Hepatic stellate cell (primary cell): ENCODE measurements at regions not wholly inside any gene's neighbourhood (a gene's known extent, or its start where the extent isn't known, plus 50 kb on each side); places are given as distances from the start of the nearest gene placed in this dataset.
"Not testable (repeated sequence)": the region's sequence is repeated elsewhere in the genome, so short reads cannot be mapped to it uniquely, and the experiment has no call there.

Experiments used
- DNase-seq: peaks from one replicate; pipeline ENCODE4 v3.0.0; 2011; ENCODE audit warnings: low spot score

DNA sequence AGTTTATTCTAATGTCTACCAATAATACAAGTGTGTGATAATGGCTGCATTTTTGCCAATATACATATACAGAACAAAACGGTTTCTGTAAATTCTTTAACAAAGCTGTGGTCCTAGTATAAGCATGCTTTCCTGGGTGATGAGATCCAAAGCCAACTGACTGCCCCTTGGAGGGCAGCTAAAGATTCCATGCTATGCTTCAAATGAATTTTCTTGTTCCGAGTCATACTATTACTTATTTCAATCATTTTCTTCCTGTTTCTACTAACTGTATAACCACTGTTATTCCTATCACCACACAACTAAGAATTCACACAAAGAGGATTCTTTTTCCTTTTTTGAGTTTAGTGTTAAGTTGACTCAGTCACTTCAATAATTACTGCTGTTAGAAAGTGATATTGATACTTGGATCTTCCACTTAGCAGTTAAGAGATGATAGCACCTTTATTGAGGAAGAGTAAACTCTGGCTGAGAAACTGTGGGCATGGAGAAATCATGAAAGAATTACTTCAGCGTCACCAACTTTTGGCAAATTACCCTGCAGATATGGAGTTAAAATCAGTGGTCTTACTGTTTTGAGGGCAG lies 197.5 kb downstream of the ARL4A start:
- no peak for DNase-seq

- no peak for DNase-seq
Observed at GRCh38 chr7:12888717-12889116, 201.3 kb downstream of the ARL4A start.

DNA sequence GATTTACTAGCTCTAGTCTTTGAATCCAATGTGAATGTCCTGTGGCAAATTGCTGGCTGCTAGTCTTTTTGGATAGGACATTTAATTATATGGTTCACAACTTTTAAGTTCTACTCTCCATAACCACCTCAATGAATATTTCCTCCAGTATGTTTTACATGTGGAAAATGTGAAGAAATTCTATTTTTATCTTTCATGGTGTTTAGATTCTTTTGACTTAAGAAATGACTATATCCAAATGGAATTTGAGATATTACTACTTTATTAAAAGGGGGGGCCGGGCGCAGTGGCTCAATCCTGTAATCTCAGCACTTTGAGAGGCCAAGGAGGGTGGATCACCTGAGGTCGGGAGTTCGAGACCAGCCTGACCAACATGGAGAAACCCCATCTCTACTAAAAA lies 202.0 kb downstream of the ARL4A start:
- DNase-seq: peak; percentile 6

- DNase-seq: no peak
Observed at GRCh38 chr7:12890586-12890985, 203.2 kb downstream of the ARL4A start.

GRCh38 chr7:12893292-12893691 lies 205.9 kb downstream of the ARL4A start:
- no peak for DNase-seq

- DNase-seq: no peak
Observed at GRCh38 chr7:12895296-12895695, 207.9 kb downstream of the ARL4A start.

DNA sequence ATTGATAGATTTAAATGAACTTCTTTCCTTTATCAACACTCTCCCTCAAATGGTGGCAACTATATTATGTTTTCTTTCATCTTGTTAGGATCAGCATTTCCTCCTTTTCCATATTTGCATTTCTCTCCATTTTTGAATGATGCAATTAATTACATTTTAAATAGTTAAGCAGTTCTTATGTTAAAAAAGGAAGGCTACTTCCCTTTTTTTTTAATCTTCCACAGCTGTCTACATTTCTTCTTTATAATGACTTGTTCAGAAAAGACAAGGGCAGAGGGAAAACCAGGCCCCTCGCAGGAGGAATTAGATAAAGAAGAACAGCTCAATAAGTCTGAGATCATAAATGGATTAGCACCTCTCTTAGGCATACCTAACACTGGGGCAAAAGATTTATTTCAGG lies 208.9 kb downstream of the ARL4A start:
- DNase-seq: no peak

- no peak for DNase-seq
Observed at GRCh38 chr7:12898004-12898403, 210.6 kb downstream of the ARL4A start.

GRCh38 chr7:12898620-12899019 lies 211.2 kb downstream of the ARL4A start:
- DNase-seq: no peak

DNA sequence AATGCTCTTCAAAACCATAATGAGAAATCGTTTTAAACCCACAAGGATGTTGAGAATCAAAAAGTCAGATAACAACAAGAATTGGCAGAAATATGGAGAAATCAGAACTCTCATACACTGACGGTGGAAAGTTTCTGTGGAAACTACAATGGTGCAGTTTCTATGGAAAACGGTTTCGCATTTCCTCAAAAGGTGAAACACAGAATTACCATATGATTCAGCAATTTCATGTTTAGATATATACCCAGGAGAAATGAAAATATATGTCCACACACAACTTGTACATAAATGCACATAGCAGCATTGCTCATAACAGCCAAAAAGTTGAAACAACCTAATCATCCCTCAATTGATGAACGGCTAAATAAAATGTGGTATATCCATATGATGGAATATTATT lies 218.2 kb downstream of the ARL4A start:
- no peak for DNase-seq

DNA sequence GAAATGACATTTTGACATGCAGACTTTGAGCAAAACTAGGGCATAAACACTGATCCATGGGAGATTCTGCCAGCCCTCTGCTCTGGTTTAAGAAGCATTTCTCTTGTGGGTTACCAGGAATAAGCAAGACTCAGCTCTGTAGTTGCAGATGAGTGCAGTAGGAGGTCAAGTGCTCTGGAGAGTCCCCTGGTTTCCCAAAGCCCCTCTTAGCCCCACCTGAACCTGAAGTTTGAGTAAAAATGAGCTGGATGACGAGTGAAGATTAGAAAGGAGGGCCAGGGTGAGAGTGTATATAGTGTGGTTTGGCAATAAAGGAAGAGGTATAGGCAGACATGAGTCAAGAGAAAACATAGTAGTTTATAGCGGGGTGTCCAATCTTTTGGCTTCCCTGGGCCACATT lies 220.3 kb downstream of the ARL4A start:
- no peak for DNase-seq

DNA sequence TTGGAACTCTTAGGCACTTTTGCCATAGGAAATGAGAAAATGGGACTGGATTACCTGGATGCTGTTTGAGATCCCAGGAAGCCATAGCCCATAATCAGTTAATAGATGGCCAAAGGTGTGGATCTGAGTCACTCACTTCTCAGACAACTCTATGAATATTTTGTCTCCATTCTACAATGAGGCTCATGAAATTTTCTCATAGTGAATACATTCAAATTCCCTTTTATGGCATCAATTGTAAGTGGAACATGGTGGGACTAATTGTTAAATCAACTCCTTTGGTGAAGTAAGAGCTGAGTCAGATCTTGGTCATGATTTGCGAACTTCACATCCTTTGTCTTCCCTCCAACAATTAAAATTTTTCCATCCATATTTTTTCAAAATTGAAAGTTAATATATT lies 222.1 kb downstream of the ARL4A start:
- DNase-seq: no peak

DNA sequence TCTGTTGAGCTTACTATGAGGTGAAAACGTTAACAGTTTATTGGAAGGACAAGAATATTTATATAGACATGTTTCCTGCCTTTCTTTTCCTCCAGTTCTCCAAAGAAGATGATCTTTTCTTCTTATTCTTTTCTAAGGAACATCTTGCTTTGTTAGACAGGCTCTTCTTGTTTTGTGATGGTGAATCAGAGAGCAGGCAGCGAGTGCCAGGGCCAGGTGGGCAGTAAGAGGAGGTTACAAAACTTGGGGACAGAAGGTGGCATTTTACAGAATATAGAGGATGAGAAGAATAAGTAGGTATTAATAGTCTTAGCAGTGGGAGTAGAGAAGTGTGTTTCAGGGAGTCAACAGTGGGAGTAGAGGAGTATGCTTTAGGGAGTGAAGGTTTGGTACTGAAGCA lies 223.6 kb downstream of the ARL4A start:
- DNase-seq: no peak

DNA sequence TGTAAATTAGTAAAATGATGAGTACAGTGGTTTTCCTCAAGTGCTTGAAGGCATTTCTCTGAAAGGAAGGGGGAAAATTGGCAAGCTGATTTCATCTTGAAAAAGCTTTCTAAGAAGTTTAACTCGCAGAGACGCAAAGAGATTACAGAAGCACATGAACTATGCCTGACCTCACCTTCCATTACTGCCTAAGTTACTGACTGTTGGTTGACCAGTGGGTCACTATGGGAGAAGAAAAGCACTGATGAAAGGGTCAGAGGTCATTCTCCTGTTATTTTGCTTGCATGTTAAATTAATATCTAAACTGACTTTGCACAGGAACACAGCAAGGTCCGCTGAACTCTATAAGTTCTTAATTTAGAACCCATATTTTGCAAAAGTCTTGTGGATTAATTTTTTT lies 225.6 kb downstream of the ARL4A start:
- DNase-seq: no peak

DNA sequence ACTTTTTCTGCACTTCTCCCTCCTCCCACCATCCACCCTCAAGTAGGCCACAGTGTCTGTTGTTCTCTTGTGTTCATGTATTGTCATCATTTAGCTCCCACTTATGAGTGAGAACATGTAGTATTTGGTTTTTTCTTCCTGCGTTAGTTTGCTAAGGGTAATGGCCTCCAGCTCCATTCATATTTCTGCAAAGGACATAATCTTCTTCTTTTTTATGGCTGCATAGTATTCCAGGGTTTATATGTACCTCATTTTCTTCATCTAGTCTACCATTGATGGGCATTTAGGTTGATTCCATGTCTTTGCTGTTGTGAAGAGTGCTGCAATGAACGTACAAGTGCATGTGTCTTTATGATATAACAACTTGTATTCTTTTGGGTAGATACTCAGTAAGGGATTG lies 230.4 kb downstream of the ARL4A start:
- no peak for DNase-seq

GRCh38 chr7:12921751-12922345 lies 234.4 kb downstream of the ARL4A start:
- no peak for DNase-seq

DNA sequence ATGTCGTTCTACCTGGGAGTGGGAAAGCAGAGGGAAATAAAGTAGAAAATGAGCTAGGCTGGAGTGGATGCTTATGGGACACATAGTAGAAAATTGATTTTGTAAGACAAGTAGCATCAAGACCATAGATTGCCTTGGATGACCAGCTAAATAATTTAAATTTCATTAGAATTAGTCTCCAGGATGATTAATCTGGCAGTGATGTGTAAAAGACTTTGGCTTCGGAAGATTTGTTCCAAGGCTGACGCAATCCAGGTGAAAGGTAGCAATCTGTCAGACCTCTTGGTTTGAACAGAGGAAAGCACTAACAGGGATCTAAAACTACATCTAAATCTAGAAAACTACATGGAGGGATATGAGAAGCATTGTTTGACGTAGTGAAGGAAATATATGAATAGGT lies 236.5 kb downstream of the ARL4A start:
- no peak for DNase-seq

DNA sequence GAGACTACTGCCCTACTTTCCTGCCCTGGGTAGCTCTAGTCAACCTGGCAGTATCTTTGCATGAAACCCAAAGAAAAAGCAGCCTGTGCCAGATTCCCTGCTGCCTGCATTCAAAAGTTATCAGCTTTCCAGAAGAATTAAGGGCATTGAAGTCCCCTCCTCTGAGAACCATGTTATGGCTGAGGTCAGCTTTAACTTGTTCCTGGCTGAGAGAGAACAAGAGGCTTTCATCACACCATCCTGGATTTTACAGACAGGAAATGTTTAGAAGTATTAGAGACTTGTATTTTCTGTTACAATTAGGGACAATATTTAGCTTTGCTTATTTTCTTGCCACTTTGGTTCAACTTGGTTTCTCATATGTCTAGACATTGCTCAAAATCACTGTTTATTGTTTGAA lies 238.8 kb downstream of the ARL4A start:
- DNase-seq: no peak

DNA sequence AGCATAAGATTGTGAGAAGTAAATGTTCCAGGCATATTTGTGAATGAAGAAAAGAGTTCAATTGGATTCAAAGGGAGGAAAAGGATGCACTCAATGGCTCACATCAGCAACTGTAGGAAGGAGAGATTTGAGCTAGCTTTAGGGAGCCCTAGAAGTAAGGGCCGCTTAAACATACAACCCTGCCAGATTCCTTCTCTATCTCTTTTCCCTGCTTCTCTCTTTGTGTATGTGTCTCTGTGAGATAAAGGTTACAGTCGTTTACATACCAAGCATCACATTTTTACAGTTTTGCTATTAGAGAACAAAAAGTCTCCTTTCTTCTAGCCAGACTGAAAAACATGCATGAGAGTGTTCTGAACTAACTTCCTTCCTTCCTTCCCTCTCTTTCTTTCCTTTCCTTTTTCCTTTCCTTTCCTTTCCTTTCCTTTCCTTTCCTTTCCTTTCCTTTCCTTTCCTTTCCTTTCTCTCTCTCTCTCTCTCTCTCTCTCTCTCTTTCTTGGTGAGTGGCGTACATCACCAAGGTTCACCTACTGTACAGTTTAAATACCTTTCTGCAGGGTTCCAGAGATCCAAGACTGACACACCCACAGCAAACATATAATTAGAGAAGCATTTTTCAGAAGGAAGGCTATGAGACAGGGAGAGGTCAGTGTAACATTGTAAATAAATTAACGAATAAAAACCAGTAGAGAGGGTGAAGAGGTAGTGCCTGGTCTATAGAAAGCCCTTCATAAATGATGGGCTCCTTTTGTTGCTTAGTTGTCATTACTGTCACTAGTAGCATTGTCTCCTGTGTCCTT lies 240.4 kb downstream of the ARL4A start:
- DNase-seq: no peak

GRCh38 chr7:12929476-12930140 lies 242.2 kb downstream of the ARL4A start:
- DNase-seq: no peak

DNA sequence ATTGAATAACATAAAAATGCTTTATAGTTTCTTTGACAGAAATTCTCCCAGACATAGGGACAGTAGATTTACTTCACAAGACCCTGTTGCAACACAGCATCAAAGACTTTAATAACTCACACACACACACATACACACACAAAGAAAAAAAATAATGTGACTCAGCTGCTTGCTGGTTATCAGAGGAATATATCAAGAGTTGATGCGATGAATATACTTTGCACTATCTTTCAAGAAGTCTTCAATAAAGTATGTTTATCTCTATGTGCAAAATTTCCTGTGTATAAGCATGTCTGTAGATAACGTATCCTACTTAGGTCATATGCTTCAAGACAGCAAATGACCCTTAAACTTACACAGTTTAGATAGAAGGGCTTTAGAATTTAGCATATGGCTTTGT lies 243.1 kb downstream of the ARL4A start:
- DNase-seq: no peak

- not testable (repeated sequence) for DNase-seq
Observed at GRCh38 chr7:12931465-12931864, 244.0 kb downstream of the ARL4A start.

GRCh38 chr7:12939694-12940093 lies 252.3 kb downstream of the ARL4A start:
- no peak for DNase-seq
